NCI-H1694 (cell line): ENCODE measurements at regions not wholly inside any gene's neighbourhood (a gene's known extent, or its start where the extent isn't known, plus 50 kb on each side); places are given as distances from the start of the nearest gene placed in this dataset.

Experiments used
- DNase-seq: peaks from one replicate; lab custom pipeline; 2025; lab: John Stamatoyannopoulos, UW

GRCh38 chr5:29811914-29812679 lies 1381.4 kb upstream of the CDH6 start:
- DNase-seq: no peak

- no peak for DNase-seq
Measured at GRCh38 chr5:29805804-29806203, 1387.7 kb upstream of the CDH6 start.

- DNase-seq: no peak
Measured at GRCh38 chr5:29800752-29801151, 1392.7 kb upstream of the CDH6 start.

- DNase-seq: no peak
Measured at GRCh38 chr5:29796013-29796412, 1397.5 kb upstream of the CDH6 start.

GRCh38 chr5:29795096-29795652 lies 1398.3 kb upstream of the CDH6 start:
- no peak for DNase-seq

GRCh38 chr5:29794141-29794787 lies 1399.2 kb upstream of the CDH6 start:
- no peak for DNase-seq

GRCh38 chr5:29790281-29790680 lies 1403.2 kb upstream of the CDH6 start:
- no peak for DNase-seq

- no peak for DNase-seq
Measured at GRCh38 chr5:29780401-29780800, 1413.1 kb upstream of the CDH6 start.

GRCh38 chr5:29779141-29779540 lies 1414.3 kb upstream of the CDH6 start:
- no peak for DNase-seq

- no peak for DNase-seq
Measured at GRCh38 chr5:29777373-29777772, 1416.1 kb upstream of the CDH6 start.

- no peak for DNase-seq
Measured at GRCh38 chr5:29770936-29771335, 1422.5 kb upstream of the CDH6 start.

GRCh38 chr5:29769474-29769873 lies 1424.0 kb upstream of the CDH6 start:
- no peak for DNase-seq

- DNase-seq: no peak
Measured at GRCh38 chr5:29758986-29759421, 1434.5 kb upstream of the CDH6 start.

- DNase-seq: no peak
Measured at GRCh38 chr5:29750453-29750852, 1443.0 kb upstream of the CDH6 start.

GRCh38 chr5:29744618-29745017 lies 1448.9 kb upstream of the CDH6 start:
- DNase-seq: no peak

GRCh38 chr5:29720954-29721353 lies 1472.5 kb upstream of the CDH6 start:
- DNase-seq: no peak

- no peak for DNase-seq
Measured at GRCh38 chr5:29719171-29719570, 1474.3 kb upstream of the CDH6 start.

- no peak for DNase-seq
Measured at GRCh38 chr5:29715167-29715566, 1478.3 kb upstream of the CDH6 start.

- no peak for DNase-seq
Measured at GRCh38 chr5:29702875-29703274, 1490.6 kb upstream of the CDH6 start.

- no peak for DNase-seq
Measured at GRCh38 chr5:29701600-29701999, 1491.9 kb upstream of the CDH6 start.

- DNase-seq: no peak
Measured at GRCh38 chr5:29697785-29698414, 1495.6 kb upstream of the CDH6 start.

GRCh38 chr5:29697278-29697677 lies 1496.2 kb upstream of the CDH6 start:
- DNase-seq: no peak

- no peak for DNase-seq
Measured at GRCh38 chr5:29672678-29673077, 1520.8 kb upstream of the CDH6 start.
